B cell (primary cell): ENCODE measurements at regions not wholly inside any gene's neighbourhood (a gene's known extent, or its start where the extent isn't known, plus 50 kb on each side); places are given as distances from the start of the nearest gene placed in this dataset.

Source experiments
- ATAC-seq: fragments of 200-7000 bp; cut with Tn5 transposase; one replicate; pipeline ENCODE4 v1.10.0; 2021; ENCODE audit warnings: low read depth, mild to moderate bottlenecking, moderate number of reproducible peaks, moderate library complexity
- CTCF ChIA-PET: fragments of 350-600 bp; sonication (Branson Sonifier 250); formaldehyde crosslinking; loops from one replicate; lab custom pipeline; 2021; ENCODE audit warnings: antibody characterized with exemption, inconsistent platforms; lab: Charles Lee
- POLR2A ChIA-PET: fragments of 350-600 bp; sonication (Branson Sonifier 250); formaldehyde crosslinking; loops from one replicate; lab custom pipeline; 2021; ENCODE audit warnings: antibody characterized with exemption; lab: Charles Lee
- DNase-seq: peaks from one replicate; pipeline ENCODE4 v3.0.0; 2013
- H2AFZ ChIP-seq: 2 replicates; pipeline ENCODE4 v1.6.1; 2012; ENCODE audit warnings: mild to moderate bottlenecking, low read depth, low read length; ENCODE audit not compliant: insufficient read depth, poor library complexity, severe bottlenecking
- H3K27ac ChIP-seq, 2 donors: 1 replicate in 1 of 2; 2 replicates in 1 of 2; pipeline ENCODE4 v1.5.1; 2012 to 2013; ENCODE audit warnings: low read length in 2 of 2, mild to moderate bottlenecking in 2 of 2, moderate library complexity in 1 of 2
- H3K27me3 ChIP-seq, 4 experiments: fragments of 200-600 bp in 1 of 4; sonication (generic) in 1 of 4; replicated peaks in 1 of 4; 1 replicate in 2 of 4; 2 replicates in 2 of 4; pipeline versions ENCODE4 v1.6.1 to v1.7.0; 2013 to 2016; ENCODE audit warnings: low read length in 3 of 4, mild to moderate bottlenecking in 2 of 4, mixed read lengths in 1 of 4, moderate library complexity in 1 of 4; ENCODE audit not compliant: insufficient read depth in 4 of 4, control insufficient read depth in 3 of 4; ENCODE audit errors: control extremely low read depth in 1 of 4
- H3K36me3 ChIP-seq, 2 experiments: replicated peaks in 1 of 2; 1 replicate in 1 of 2; 2 replicates in 1 of 2; pipeline versions ENCODE4 v1.6.1 to v1.7.1; 2013; ENCODE audit warnings: low read length in 1 of 2; ENCODE audit not compliant: insufficient read depth in 2 of 2, control insufficient read depth in 1 of 2; ENCODE audit errors: control extremely low read depth in 1 of 2, extremely low read depth in 1 of 2
- H3K4me1 ChIP-seq, 2 donors: fragments of 200-600 bp in 1 of 2; sonication (generic) in 1 of 2; 1 replicate in 1 of 2; 2 replicates in 1 of 2; pipeline versions ENCODE4 v1.5.1 to v1.6.1; 2013 to 2017; ENCODE audit warnings: low read length in 2 of 2; ENCODE audit not compliant: control insufficient read depth in 2 of 2, insufficient read depth in 2 of 2
- H3K4me2 ChIP-seq: replicated peaks from 2 replicates; pipeline ENCODE3; 2012; ENCODE audit warnings: mild to moderate bottlenecking, low read depth, low read length; ENCODE audit not compliant: poor library complexity, severe bottlenecking
- H3K4me3 ChIP-seq, 5 experiments: fragments of 200-600 bp in 1 of 5; sonication (generic) in 1 of 5; 1 replicate in 3 of 5; 2 replicates in 2 of 5; pipeline versions ENCODE4 v1.5.1 to v1.7.0; 2011 to 2016; ENCODE audit warnings: low read length in 4 of 5, mild to moderate bottlenecking in 4 of 5, low read depth in 2 of 5, control low read depth in 1 of 5, moderate library complexity in 1 of 5; ENCODE audit not compliant: insufficient read depth in 1 of 5; ENCODE audit errors: control extremely low read depth in 1 of 5, extremely low read depth in 1 of 5
- H3K79me2 ChIP-seq: fragments of 200-600 bp; sonication (generic); one replicate; pipeline ENCODE4 v1.6.0; 2016; ENCODE audit warnings: low read length; ENCODE audit not compliant: control insufficient read depth, insufficient read depth
- H3K9ac ChIP-seq: fragments of 200-600 bp; sonication (generic); 2 replicates; pipeline ENCODE4 v1.6.1; 2017; ENCODE audit warnings: mild to moderate bottlenecking, low read length, moderate library complexity
- H3K9me3 ChIP-seq, 3 donors: one replicate each; pipeline versions ENCODE4 v1.6.1 to v1.7.1; 2013; ENCODE audit warnings: low read length in 2 of 3; ENCODE audit not compliant: control insufficient read depth in 2 of 3, insufficient read depth in 1 of 3; ENCODE audit errors: control extremely low read depth in 1 of 3
- H4K20me1 ChIP-seq: 2 replicates; pipeline ENCODE4 v1.6.0; 2012; ENCODE audit warnings: mild to moderate bottlenecking, low read length; ENCODE audit not compliant: insufficient read depth, control insufficient read depth, poor library complexity, severe bottlenecking
- H3K27ac Mint-ChIP-seq: one replicate; pipeline ENCODE4 v1.8.0; 2021; ENCODE audit warnings: mixed read lengths
- H3K27me3 Mint-ChIP-seq: one replicate; pipeline ENCODE4 v1.8.0; 2021; ENCODE audit warnings: mixed read lengths
- H3K4me1 Mint-ChIP-seq: one replicate; pipeline ENCODE4 v1.8.0; 2021; ENCODE audit warnings: mixed read lengths
- H3K4me3 Mint-ChIP-seq: one replicate; pipeline ENCODE4 v1.8.0; 2021; ENCODE audit warnings: mixed read lengths
- H3K9me3 Mint-ChIP-seq: one replicate; pipeline ENCODE4 v1.8.0; 2022; ENCODE audit warnings: mixed read lengths; ENCODE audit not compliant: insufficient read depth
- EZH2 ChIP-seq: IDR thresholded peaks from 2 replicates; pipeline ENCODE4 v1.6.1; 2012; ENCODE audit warnings: borderline replicate concordance, low read depth, mild to moderate bottlenecking, moderate library complexity, low read length; ENCODE audit not compliant: insufficient read depth, poor library complexity, severe bottlenecking
- WGBS: methylation state at CpG from one replicate; pipeline ENCODE4 v1.1.5; 2013; ENCODE audit warnings: missing lambda C conversion rate; ENCODE audit not compliant: insufficient coverage; 5-methylcytosine and 5-hydroxymethylcytosine counted together
- intact Hi-C: fragments of 100-400 bp; cut with micrococcal nuclease; formaldehyde crosslinking; loops from one replicate; pipeline ENCODE4 v1.10.0; 2022
- TF ChIP-seq, protein P1 (sequence below): fragments of 200-600 bp; IDR thresholded peaks from one replicate; pipeline ENCODE4 v1.8.0; 2022; ENCODE audit warnings: antibody characterized with exemption, mild to moderate bottlenecking

GRCh38 chr12:75913502-75914351 lies 117.8 kb downstream of the PHLDA1 start:
- POLR2A ChIA-PET = no interaction called here
- Histone ChIP-seq H3K4me3 (no peak overlapping the region), H3K4me2 (no peak overlapping the region), H2AFZ (no peak overlapping the region), H3K27me3 (peaks cover 0 to 2% (median 0%) of the 10 kb centered on the region in 4 experiments), H3K9me3 (no peaks in the 10 kb centered on the region), H4K20me1 (no peaks in the 10 kb centered on the region), H3K36me3 (no peaks in the 10 kb centered on the region), H3K79me2 (no peaks in the 10 kb centered on the region), H3K27ac (no peak overlapping the region), H3K9ac (no peak overlapping the region), H3K4me1 (peaks cover 13 to 14% of the 10 kb centered on the region in 2 donors)
- H3K9me3 Mint-ChIP-seq = no peaks in the 10 kb centered on the region
- H3K27me3 Mint-ChIP-seq = no peaks in the 10 kb centered on the region
- intact Hi-C loops = no loop called here
- TF ChIP-seq EZH2 = no peak
- TF ChIP-seq, protein P1, sequence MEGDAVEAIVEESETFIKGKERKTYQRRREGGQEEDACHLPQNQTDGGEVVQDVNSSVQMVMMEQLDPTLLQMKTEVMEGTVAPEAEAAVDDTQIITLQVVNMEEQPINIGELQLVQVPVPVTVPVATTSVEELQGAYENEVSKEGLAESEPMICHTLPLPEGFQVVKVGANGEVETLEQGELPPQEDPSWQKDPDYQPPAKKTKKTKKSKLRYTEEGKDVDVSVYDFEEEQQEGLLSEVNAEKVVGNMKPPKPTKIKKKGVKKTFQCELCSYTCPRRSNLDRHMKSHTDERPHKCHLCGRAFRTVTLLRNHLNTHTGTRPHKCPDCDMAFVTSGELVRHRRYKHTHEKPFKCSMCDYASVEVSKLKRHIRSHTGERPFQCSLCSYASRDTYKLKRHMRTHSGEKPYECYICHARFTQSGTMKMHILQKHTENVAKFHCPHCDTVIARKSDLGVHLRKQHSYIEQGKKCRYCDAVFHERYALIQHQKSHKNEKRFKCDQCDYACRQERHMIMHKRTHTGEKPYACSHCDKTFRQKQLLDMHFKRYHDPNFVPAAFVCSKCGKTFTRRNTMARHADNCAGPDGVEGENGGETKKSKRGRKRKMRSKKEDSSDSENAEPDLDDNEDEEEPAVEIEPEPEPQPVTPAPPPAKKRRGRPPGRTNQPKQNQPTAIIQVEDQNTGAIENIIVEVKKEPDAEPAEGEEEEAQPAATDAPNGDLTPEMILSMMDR = no peak
- no peak overlapping the region for H3K4me3 Mint-ChIP-seq
- CTCF ChIA-PET = no interaction called here
- DNase-seq (no peak), ATAC-seq (no peak)
- no peak overlapping the region for H3K27ac Mint-ChIP-seq
- 89% methylated on average over 3 of the region's 5 CpGs for WGBS
- peaks cover 21% of the 10 kb centered on the region for H3K4me1 Mint-ChIP-seq
